Mononuclear cell (primary cell): ENCODE measurements at regions not wholly inside any gene's neighbourhood (a gene's known extent, or its start where the extent isn't known, plus 50 kb on each side); places are given as distances from the start of the nearest gene placed in this dataset.

Source experiments
- H3K27me3 ChIP-seq: 2 replicates; pipeline ENCODE4 v1.6.0; 2011; ENCODE audit warnings: low read length, control low read depth; ENCODE audit not compliant: insufficient read depth
- H3K4me1 ChIP-seq: 2 replicates; pipeline ENCODE4 v1.5.1; 2011; ENCODE audit warnings: mild to moderate bottlenecking, low read length, control low read depth; ENCODE audit not compliant: insufficient read depth
- H3K4me3 ChIP-seq: 2 replicates; pipeline ENCODE4 v1.5.1; 2011; ENCODE audit warnings: mild to moderate bottlenecking, low read length, moderate library complexity
- H3K9me3 ChIP-seq: 2 replicates; pipeline ENCODE4 v1.5.1; 2011; ENCODE audit warnings: low read depth, mild to moderate bottlenecking, control low read depth, low read length

- H3K4me3 ChIP-seq, result no peak overlapping the region
- no peaks in the 10 kb centered on the region for H3K4me1 ChIP-seq
- H3K27me3 ChIP-seq, result no peaks in the 10 kb centered on the region
- H3K9me3 ChIP-seq, result no peaks in the 10 kb centered on the region
Measured at GRCh38 chr6:165972139-165972802, 195.4 kb downstream of the TBXT start.

- Histone ChIP-seq H3K27me3 (no peaks in the 10 kb centered on the region), H3K4me1 (no peaks in the 10 kb centered on the region), H3K4me3 (no peak overlapping the region)
Measured at GRCh38 chr6:165971202-165971601, 196.4 kb downstream of the TBXT start.

GRCh38 chr6:165970001-165970400 is 197.7 kb downstream of the TBXT start:
- H3K4me3 ChIP-seq, result no peak overlapping the region
- H3K9me3 ChIP-seq, result no peaks in the 10 kb centered on the region
- no peaks in the 10 kb centered on the region for H3K4me1 ChIP-seq
- H3K27me3 ChIP-seq, result no peaks in the 10 kb centered on the region

More at GRCh38 chr6:165971202-165971601, 196.4 kb downstream of the TBXT start:
- no peaks in the 10 kb centered on the region for H3K9me3 ChIP-seq

GRCh38 chr6:165969184-165969583 is 198.5 kb downstream of the TBXT start:
- H3K27me3 ChIP-seq, result no peaks in the 10 kb centered on the region
- no peak overlapping the region for H3K4me3 ChIP-seq
- H3K4me1 ChIP-seq, result no peaks in the 10 kb centered on the region
- no peaks in the 10 kb centered on the region for H3K9me3 ChIP-seq

GRCh38 chr6:165968408-165968807 is 199.2 kb downstream of the TBXT start:
- no peak overlapping the region for H3K4me3 ChIP-seq
- no peaks in the 10 kb centered on the region for H3K9me3 ChIP-seq
- H3K4me1 ChIP-seq, result no peaks in the 10 kb centered on the region
- H3K27me3 ChIP-seq, result no peaks in the 10 kb centered on the region

- H3K9me3 ChIP-seq, result no peaks in the 10 kb centered on the region
- no peak overlapping the region for H3K4me3 ChIP-seq
- H3K4me1 ChIP-seq, result no peaks in the 10 kb centered on the region
- no peaks in the 10 kb centered on the region for H3K27me3 ChIP-seq
Measured at GRCh38 chr6:165967810-165968407, 199.7 kb downstream of the TBXT start.

GRCh38 chr6:165963750-165964149 is 203.9 kb downstream of the TBXT start:
- H3K27me3 ChIP-seq, result no peaks in the 10 kb centered on the region
- no peaks in the 10 kb centered on the region for H3K4me1 ChIP-seq
- no peaks in the 10 kb centered on the region for H3K9me3 ChIP-seq
- H3K4me3 ChIP-seq, result no peak overlapping the region

GRCh38 chr6:165962366-165962765 is 205.3 kb downstream of the TBXT start:
- Histone ChIP-seq H3K27me3 (no peaks in the 10 kb centered on the region), H3K4me1 (no peaks in the 10 kb centered on the region), H3K9me3 (no peaks in the 10 kb centered on the region), H3K4me3 (no peak overlapping the region)

- H3K9me3 ChIP-seq, result no peaks in the 10 kb centered on the region
- no peaks in the 10 kb centered on the region for H3K27me3 ChIP-seq
- no peak overlapping the region for H3K4me3 ChIP-seq
- no peaks in the 10 kb centered on the region for H3K4me1 ChIP-seq
Measured at GRCh38 chr6:165961233-165961632, 206.4 kb downstream of the TBXT start.

GRCh38 chr6:165960695-165961094 is 207.0 kb downstream of the TBXT start:
- Histone ChIP-seq H3K4me1 (no peaks in the 10 kb centered on the region), H3K27me3 (no peaks in the 10 kb centered on the region), H3K9me3 (no peaks in the 10 kb centered on the region), H3K4me3 (no peak overlapping the region)

GRCh38 chr6:165959627-165960026 is 208.0 kb downstream of the TBXT start:
- Histone ChIP-seq H3K9me3 (no peaks in the 10 kb centered on the region), H3K27me3 (no peaks in the 10 kb centered on the region), H3K4me1 (no peaks in the 10 kb centered on the region), H3K4me3 (no peak overlapping the region)

- no peaks in the 10 kb centered on the region for H3K4me1 ChIP-seq
- H3K9me3 ChIP-seq, result no peaks in the 10 kb centered on the region
- H3K27me3 ChIP-seq, result no peaks in the 10 kb centered on the region
Measured at GRCh38 chr6:165956874-165957273, 210.8 kb downstream of the TBXT start.

GRCh38 chr6:165952514-165952913 is 215.1 kb downstream of the TBXT start:
- Histone ChIP-seq H3K4me1 (no peaks in the 10 kb centered on the region), H3K9me3 (no peaks in the 10 kb centered on the region), H3K4me3 (no peak overlapping the region), H3K27me3 (no peaks in the 10 kb centered on the region)

More at GRCh38 chr6:165956874-165957273, 210.8 kb downstream of the TBXT start:
- no peak overlapping the region for H3K4me3 ChIP-seq

- H3K4me1 ChIP-seq, result no peaks in the 10 kb centered on the region
- H3K4me3 ChIP-seq, result no peak overlapping the region
- H3K27me3 ChIP-seq, result no peaks in the 10 kb centered on the region
- no peaks in the 10 kb centered on the region for H3K9me3 ChIP-seq
Measured at GRCh38 chr6:165950316-165950715, 217.3 kb downstream of the TBXT start.

GRCh38 chr6:165949324-165949723 is 218.3 kb downstream of the TBXT start:
- Histone ChIP-seq H3K4me3 (no peak overlapping the region), H3K27me3 (no peaks in the 10 kb centered on the region), H3K4me1 (no peaks in the 10 kb centered on the region), H3K9me3 (no peaks in the 10 kb centered on the region)

GRCh38 chr6:165944002-165944466 is 223.6 kb downstream of the TBXT start:
- Histone ChIP-seq H3K9me3 (no peaks in the 10 kb centered on the region), H3K4me1 (no peaks in the 10 kb centered on the region), H3K27me3 (no peaks in the 10 kb centered on the region), H3K4me3 (no peak overlapping the region)
